ENCODE measurements at regions not wholly inside any gene's neighbourhood (a gene's known extent, or its start where the extent isn't known, plus 50 kb on each side); places are given as distances from the start of the nearest gene placed in this dataset.

GRCh38 chr1:239725933-239726332 lies 339.6 kb downstream of the CHRM3 start:
- DNase-seq (ENCODE audit: low read depth in 4 of 4, low spot score in 1 of 4): no peak

DNA sequence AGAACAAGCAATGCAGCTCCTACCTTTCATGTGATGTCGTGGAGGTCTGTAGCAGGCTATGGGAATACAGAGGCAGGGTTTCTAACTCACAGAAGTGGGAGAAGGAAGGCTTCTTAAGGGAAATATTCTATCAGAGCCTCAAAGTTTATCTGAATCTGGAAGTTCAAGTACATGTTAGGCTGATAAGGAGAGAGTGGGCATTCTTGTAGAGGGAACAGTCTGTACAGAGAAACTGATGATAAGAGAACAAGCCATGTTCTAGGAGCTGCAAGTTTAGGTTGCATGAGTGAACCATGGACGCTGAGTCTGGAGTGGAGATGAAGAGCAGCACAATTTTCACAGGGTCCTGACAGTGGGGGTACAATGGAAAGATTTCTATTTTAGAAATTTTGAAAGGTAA lies 344.0 kb downstream of the CHRM3 start:
- DNase-seq (ENCODE audit: low read depth in 4 of 4, low spot score in 1 of 4): no peak

GRCh38 chr1:239731082-239731748 lies 344.8 kb downstream of the CHRM3 start:
- DNase-seq (ENCODE audit: low read depth in 4 of 4, low spot score in 1 of 4): no peak

DNA sequence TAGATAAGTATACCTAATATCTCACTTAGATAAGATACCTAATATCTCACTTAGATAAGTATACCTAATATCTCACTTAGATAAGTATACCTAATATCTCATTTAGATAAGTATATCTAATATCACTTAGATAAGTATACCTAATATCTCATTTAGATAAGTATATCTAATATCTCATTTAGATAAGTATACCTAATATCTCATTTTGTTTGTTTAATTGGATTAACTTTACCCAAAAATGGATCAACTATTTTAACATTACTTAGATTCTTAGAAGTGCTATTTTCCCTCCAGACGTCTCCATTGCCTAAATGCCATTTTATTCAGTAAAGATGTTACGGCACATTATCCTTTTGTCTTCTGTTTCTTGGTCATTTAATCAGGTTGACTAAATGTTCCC lies 346.4 kb downstream of the CHRM3 start:
- no peak for DNase-seq (ENCODE audit: low read depth in 4 of 4, low spot score in 1 of 4)

- DNase-seq (ENCODE audit: low read depth in 4 of 4, low spot score in 1 of 4): no peak
These were observed 347.6 kb downstream of the CHRM3 start for GRCh38 chr1:239733995-239734394.

GRCh38 chr1:239735111-239735510 lies 348.7 kb downstream of the CHRM3 start:
- no peak for DNase-seq (ENCODE audit: low read depth in 4 of 4, low spot score in 1 of 4)

DNA sequence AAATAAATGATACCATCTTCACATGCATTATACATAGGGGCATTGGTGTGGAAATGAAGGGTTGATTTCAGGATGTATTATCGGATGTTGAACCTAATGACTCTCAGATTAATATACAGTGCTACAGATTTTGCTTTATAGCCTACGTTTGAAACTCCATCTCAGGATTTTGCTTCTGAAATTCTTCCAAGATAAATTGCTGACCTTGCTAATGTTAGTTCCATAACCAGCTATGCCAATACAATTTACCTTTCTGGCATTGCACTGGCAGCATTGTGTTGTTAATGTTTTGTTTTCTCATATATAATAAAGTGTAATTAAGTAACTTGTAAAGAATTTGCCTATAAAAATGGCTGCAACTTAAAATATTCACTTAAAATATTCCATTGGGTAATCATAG lies 350.1 kb downstream of the CHRM3 start:
- DNase-seq (ENCODE audit: low read depth in 4 of 4, low spot score in 1 of 4): no peak

GRCh38 chr1:239739375-239739774 lies 352.3 kb upstream of the FMN2 start:
- no peak for DNase-seq (ENCODE audit: low read depth in 4 of 4, low spot score in 1 of 4)

- DNase-seq (ENCODE audit: low read depth in 4 of 4, low spot score in 1 of 4): no peak
These were observed 351.8 kb upstream of the FMN2 start for GRCh38 chr1:239739919-239740318.

- no peak for DNase-seq (ENCODE audit: low read depth in 4 of 4, low spot score in 1 of 4)
These were observed 349.1 kb upstream of the FMN2 start for GRCh38 chr1:239742416-239743109.

DNA sequence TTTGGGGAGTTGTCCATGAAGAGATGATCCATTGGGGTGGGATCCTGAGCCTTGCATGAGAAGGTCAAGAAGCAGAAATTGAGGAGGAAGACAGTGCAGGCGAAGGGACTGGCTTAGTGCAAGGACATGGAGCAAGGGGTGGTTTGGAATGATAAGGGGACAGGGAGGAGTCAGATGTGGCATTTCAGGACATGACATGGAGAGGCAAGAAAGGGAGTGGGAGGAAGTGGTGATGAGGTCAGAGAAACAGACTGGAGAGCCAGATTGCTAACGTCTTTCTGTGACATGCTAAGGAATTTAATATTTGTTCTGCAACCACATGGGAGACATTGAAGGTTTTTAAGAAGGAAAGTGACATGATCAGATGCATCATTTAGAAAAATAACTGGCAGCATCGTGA lies 346.8 kb upstream of the FMN2 start:
- DNase-seq (ENCODE audit: low read depth in 4 of 4, low spot score in 1 of 4): no peak

- DNase-seq (ENCODE audit: low read depth in 4 of 4, low spot score in 1 of 4): no peak
These were observed 336.4 kb upstream of the FMN2 start for GRCh38 chr1:239755107-239755912.

GRCh38 chr1:239757716-239758115 lies 334.0 kb upstream of the FMN2 start:
- DNase-seq (ENCODE audit: low read depth in 4 of 4, low spot score in 1 of 4): no peak

DNA sequence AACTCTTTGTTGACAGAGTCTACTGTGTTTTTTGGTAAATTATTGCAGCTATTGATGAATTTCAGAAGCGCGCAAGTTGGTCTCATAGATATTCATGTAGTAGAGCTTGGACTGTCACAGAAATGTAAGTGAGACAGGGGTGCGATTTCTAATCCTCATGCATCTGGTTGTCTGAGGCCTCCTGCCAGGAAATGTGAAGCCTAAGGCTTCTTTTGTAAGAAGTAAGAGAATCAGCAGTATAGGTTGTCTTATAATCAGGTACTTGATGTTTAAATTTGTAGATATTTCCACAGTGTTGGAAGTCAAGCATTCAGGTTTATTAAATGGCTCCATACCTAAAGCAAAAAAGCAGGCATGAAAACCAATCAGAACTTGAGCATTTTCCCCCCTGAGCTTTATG lies 332.9 kb upstream of the FMN2 start:
- no peak for DNase-seq (ENCODE audit: low read depth in 4 of 4, low spot score in 1 of 4)

DNA sequence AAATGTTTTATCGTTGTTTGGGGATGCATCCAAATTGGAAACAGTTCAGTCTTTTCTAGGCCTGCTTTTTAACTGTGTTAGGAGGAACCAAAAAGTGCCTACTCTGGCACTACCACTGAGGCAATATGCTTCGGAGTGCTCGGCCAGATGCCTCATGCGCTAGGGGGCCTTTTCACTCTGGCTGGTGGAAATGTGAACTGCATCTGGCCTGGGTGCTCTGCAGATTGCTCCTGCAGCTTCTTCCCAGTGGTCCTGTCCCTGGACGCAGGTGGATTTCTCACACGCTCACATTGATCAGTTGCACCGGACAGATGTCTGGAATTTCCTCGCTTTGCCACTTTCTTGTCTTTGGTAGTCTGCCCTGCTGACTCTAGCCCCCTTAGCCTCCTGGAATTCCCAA lies 330.2 kb upstream of the FMN2 start:
- no peak for DNase-seq (ENCODE audit: low read depth in 4 of 4, low spot score in 1 of 4)

DNA sequence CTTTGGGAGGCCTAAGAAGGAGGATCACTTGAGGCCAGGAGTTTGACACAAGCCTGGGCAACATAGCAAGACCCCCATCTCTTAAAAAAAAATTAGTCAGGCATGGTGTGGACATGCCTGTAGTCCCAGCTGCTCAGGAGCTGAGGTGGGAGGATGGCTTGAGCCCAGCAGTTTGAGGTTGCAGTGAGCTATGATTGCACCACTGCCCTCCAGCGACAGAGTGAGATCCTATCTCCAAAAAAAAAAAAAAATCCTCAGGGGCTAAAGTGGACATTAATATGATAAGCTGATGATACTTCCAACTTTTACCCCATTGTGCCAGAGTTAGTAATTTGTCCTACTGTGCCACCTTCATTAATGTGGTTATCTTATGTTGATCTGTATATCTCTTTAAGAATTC lies 327.8 kb upstream of the FMN2 start:
- DNase-seq (ENCODE audit: low read depth in 4 of 4, low spot score in 1 of 4): no peak

DNA sequence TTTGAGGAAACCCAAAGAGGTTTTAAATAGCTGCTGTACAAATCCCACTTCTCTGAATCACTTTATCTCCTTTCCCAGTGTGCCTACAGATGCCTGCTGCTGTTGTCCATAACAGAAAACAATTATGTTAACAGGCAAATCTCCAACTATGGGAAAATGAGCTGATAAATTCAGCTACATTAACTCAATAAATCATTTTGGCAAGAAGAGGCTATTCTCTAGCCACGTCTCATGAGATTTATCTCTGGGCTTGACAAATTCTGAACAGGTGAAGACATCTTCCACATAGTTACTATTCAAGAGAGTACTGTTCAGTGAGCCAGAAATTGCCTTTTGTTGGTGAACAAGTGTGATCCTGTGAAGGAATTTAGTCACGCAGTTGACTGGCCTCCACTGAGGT lies 327.1 kb upstream of the FMN2 start:
- no peak for DNase-seq (ENCODE audit: low read depth in 4 of 4, low spot score in 1 of 4)

GRCh38 chr1:239765163-239765562 lies 326.5 kb upstream of the FMN2 start:
- no peak for DNase-seq (ENCODE audit: low read depth in 4 of 4, low spot score in 1 of 4)

DNA sequence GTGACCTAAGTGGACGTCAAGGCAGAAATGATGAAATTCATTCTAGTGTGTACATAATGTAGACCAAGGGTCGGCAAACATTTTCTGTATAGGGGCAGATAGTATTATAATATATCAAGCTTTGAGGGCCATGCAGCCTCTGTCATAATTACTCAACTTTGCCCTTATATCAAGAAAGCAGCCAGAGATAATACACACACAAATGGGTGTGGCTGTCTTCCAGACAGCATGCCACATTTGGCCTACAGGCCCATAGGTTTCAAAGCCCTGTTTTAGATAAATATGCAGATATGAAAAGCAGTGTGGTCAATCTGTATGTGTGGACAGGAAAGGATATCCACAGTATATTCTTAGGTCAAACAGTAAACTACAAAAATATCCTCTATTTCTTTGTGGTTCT lies 320.1 kb upstream of the FMN2 start:
- DNase-seq (ENCODE audit: low read depth in 4 of 4, low spot score in 1 of 4): no peak

DNA sequence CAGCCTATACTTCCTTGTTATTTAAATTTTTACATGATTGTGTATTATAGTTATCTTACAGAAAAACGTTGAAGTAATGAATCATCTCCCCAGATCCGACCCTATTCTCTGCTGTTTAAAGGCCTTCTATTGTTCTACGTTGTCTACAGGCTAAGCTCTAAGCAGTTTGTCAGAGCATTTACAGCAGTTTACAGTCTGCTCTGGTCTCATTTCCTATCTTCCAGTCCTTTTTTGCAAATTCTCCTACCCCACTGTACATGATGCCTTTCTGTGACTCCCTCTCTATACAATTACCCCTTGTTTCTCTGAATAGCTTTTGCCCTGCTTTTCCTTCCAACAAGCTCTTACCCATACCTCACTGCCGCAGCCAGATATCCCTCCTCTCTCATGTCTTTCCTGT lies 319.2 kb upstream of the FMN2 start:
- DNase-seq (ENCODE audit: low read depth in 4 of 4, low spot score in 1 of 4): no peak

- DNase-seq (ENCODE audit: low read depth in 4 of 4, low spot score in 1 of 4): no peak
These were observed 316.2 kb upstream of the FMN2 start for GRCh38 chr1:239775466-239775865.

- no peak for DNase-seq (ENCODE audit: low read depth in 4 of 4, low spot score in 1 of 4)
These were observed 313.4 kb upstream of the FMN2 start for GRCh38 chr1:239778208-239778813.
